Fibroblast of pulmonary artery (primary cell): ENCODE measurements at regions not wholly inside any gene's neighbourhood (a gene's known extent, or its start where the extent isn't known, plus 50 kb on each side); places are given as distances from the start of the nearest gene placed in this dataset.

Source experiments
- DNase-seq: peaks from one replicate; pipeline ENCODE4 v3.0.0-alpha.2; 2010; ENCODE audit warnings: low read depth
- H3K4me3 ChIP-seq: replicated peaks from 2 replicates; pipeline ENCODE4 v1.5.1; 2011; ENCODE audit warnings: low read depth, mild to moderate bottlenecking, control low read depth, low read length, moderate library complexity
- CTCF ChIP-seq: IDR thresholded peaks from 2 replicates; pipeline ENCODE4 v1.5.1; 2011; ENCODE audit warnings: mild to moderate bottlenecking, control low read depth, low read length, inconsistent platforms; ENCODE audit errors: missing control alignments

- no peak overlapping the region for H3K4me3 ChIP-seq
- DNase-seq: no peak
- no peak for TF ChIP-seq CTCF
These were observed 102.3 kb downstream of the LINC00237 start for GRCh38 chr20:21003902-21004301.

GRCh38 chr20:21002486-21002885 is 103.7 kb downstream of the LINC00237 start:
- H3K4me3 ChIP-seq: no peak overlapping the region
- no peak for DNase-seq
- TF ChIP-seq CTCF: no peak

- no peak overlapping the region for H3K4me3 ChIP-seq
- TF ChIP-seq CTCF: no peak
- DNase-seq: no peak
These were observed 112.8 kb downstream of the LINC00237 start for GRCh38 chr20:20993372-20993771.

GRCh38 chr20:20992686-20993360 is 113.3 kb downstream of the LINC00237 start:
- no peak overlapping the region for H3K4me3 ChIP-seq
- no peak for DNase-seq

GRCh38 chr20:20992277-20992676 is 113.9 kb downstream of the LINC00237 start:
- no peak for TF ChIP-seq CTCF
- no peak overlapping the region for H3K4me3 ChIP-seq
- DNase-seq: no peak

More at GRCh38 chr20:20992686-20993360, 113.3 kb downstream of the LINC00237 start:
- no peak for TF ChIP-seq CTCF

GRCh38 chr20:20989081-20989480 is 117.1 kb downstream of the LINC00237 start:
- no peak overlapping the region for H3K4me3 ChIP-seq
- no peak for DNase-seq
- TF ChIP-seq CTCF: no peak

GRCh38 chr20:20979934-20980333 is 126.2 kb downstream of the LINC00237 start:
- no peak for TF ChIP-seq CTCF
- H3K4me3 ChIP-seq: no peak overlapping the region
- DNase-seq: no peak
